NCI-H460 (cell line): ENCODE measurements at regions not wholly inside any gene's neighbourhood (a gene's known extent, or its start where the extent isn't known, plus 50 kb on each side); places are given as distances from the start of the nearest gene placed in this dataset.
"Not testable (repeated sequence)": the region's sequence is repeated elsewhere in the genome, so short reads cannot be mapped to it uniquely, and the experiment has no call there.

Experiments used
- DNase-seq: peaks from one replicate; pipeline ENCODE4 v3.0.0-alpha.2; 2016; ENCODE audit warnings: low read depth; ENCODE audit errors: extremely low read depth

- DNase-seq, result no peak
Measured at GRCh38 chr3:174536319-174536718, 322.8 kb upstream of the NAALADL2 start.

GRCh38 chr3:174538151-174538550 lies 321.0 kb upstream of the NAALADL2 start:
- no peak for DNase-seq

DNA sequence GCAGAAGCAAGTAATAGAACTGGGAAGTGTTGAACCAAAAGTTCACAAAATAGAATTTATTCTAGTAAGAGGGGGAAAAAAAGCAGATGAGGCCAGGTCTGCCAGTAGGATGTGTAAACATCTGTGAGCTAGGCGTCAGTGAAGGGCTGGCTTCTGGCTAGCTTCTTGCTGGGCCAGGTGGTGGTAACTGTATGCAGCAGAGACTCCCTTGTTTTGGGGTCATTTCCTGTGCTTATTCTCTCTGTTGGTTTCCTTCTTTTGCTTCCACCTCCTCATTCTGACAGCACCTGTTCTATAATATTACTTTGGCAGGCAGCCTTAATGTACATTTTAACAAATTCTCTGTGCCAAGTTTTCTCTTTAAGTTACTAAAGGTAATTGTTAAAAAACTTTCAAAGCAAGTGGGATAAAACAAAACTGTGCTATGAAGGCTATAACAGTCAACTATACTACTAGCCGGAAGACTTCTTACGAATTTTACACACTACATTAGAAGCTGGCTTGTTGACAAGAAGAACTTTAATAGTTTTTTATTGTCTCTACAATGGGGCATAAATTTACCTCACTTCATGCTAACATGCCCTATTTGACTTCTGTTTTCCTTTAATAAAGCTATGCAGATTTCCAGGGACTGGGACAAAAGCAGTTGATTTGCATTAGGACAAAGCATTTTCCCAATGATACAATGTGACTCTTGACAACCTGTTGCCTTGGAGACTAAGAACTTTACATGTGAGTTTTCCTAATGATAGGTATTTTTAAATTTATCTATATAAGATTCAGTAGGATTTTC lies 318.8 kb upstream of the NAALADL2 start:
- no peak for DNase-seq

DNA sequence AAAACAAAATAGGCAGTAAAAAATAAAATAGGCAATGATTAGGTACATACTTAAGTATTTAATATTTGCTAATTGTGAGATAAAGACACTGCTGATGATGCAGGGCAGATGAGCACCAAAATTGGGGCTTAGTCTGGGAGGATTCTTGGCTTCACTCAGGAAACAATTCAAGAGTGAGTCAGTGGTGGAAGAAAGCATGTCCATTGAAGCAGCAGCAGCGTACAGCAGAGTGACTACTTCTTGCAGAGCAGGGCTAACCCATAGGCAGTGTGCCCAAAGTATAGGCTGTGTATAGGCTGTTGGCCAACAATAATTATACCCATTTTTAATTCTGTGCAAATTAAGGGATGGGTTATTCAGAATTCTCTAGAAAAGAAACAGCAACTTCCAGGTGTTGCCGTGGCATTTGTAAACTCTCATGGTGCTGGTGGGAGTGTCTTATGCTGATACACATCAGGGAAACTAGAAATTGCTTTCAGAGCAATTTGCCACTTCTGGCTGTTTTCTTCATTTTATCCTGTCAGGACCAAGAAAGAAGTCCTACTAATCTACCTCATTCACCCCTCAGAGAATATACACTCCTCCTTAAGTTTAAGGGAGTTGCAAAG lies 317.3 kb upstream of the NAALADL2 start:
- DNase-seq, result no peak

DNA sequence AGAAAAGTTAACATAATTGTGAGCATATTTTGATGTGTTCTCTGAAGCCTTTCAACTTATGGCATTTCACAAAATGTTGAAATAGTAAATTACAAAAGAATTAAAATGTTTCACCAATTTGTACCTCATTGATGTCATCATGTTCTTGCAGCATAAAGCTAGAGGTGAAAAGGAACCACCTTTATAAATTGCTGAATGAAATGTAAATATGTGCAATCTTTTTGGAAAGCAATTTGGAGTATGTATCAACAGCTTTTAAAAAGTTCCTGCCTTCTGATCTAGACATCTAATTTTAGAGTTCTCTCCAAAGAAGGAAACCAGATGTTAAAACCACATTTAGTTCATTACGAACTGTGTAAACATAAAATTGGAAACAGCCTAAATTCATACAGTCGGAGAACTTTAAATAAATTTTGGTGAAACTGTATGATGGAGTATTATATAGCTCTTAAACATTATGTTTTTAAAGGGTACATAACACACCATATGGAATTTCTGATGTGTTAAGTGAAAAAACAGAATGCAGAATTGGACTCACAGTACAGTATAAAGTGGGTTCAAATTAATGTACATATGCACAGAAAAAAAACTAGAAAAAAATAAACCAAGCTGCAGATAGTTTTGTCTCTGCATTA lies 311.2 kb upstream of the NAALADL2 start:
- no peak for DNase-seq

DNA sequence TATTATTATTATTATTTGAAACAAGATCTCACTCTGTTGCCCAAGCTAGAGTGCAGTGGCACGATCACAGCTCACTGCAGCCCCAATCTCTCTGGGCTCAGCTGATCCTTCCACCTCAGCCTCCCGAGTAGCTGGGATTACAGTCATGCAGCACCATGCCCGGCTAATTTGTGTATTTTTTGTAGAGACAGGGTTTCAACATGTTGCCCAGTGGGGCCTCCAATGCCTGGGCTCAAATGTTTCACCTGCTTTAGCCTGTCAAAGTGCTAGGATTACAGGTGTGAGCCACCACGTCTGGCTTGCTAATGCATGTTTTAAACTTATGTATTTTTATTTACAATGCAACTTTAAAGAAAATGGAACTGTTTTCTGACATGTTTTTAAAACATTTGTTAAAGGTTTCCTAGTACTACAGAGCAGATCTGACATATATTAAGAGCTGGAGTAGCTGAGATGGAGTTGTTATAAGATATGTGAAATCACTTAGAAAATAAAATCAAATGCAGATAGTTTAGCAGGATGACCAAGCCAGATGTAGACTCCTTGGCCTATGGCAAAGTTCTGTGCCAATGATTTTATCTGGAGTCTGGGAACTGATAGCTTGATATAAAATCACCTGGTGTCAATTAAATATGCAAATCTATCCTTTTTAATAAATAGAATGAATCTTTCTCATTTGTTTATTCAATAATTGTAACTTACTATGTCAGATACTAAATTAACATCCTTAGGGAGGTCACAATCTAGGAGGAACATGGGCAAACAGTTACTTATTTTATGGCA lies 310.1 kb upstream of the NAALADL2 start:
- no peak for DNase-seq

GRCh38 chr3:174581558-174581957 lies 277.6 kb upstream of the NAALADL2 start:
- no peak for DNase-seq

DNA sequence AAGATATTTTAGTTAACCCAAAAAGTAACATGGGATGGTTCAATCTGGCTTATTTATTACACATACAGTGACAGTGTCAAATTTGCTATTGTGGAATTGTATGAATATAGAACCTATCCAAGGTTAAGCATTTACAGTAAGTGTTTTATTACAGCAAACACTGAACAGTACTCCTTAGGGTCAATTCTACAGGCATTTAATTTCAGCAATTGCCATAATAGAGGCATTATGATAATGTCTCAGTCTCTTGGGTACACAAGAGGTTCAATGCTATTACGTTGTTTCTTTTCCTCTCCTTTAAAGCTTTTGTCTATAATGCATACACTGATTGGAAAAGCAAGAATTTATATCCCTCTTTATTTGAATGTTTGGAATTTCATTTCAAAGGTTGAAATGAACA lies 275.7 kb upstream of the NAALADL2 start:
- DNase-seq, result no peak

GRCh38 chr3:174587137-174587536 lies 272.0 kb upstream of the NAALADL2 start:
- DNase-seq, result not testable (repeated sequence)

DNA sequence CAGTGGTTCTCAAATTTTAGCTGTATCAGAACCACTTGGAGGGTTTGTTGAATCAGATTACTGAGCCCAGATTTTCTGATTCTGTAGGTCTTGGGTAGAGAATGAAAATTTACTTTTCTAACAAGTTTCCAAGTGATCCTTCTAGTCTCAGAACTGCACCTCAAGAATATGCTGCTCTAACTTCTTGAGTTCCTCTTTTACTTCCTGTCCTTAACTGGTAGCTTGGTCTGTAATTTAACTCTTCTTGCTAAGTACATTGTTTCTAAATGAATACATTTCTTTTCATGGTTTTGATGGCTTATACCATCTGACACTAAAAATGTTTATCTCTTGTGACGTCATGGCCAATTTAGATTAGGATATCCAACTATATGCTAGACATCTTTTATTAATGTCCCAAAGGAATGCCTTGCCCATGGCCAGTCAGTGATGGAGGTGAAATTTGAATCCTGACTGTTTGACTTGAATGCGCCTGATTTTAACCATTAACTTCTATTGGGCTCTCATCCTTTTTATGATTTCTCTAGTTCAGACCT lies 262.6 kb upstream of the NAALADL2 start:
- DNase-seq, result no peak

- DNase-seq, result no peak
Measured at GRCh38 chr3:174598885-174599439, 260.2 kb upstream of the NAALADL2 start.

DNA sequence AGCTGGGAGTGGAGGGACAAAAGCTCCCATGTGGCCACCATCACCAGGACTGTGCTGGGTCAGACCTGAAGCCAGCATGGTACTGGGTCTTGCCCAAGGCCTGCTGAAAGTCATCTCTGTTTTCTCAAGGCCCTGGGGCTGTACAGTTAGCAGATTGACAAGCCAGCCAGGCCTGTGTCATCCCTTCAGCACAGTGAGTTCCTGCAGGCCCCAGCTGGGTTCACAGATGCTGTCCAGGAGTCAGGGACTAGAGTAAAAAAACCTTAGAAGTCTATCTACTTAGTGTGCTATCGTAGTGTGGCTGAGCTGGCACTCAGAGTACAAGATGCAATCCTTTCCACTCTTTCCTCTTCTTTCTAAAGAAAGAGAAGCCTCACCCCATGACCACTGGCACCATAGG lies 246.0 kb upstream of the NAALADL2 start:
- DNase-seq, result no peak

DNA sequence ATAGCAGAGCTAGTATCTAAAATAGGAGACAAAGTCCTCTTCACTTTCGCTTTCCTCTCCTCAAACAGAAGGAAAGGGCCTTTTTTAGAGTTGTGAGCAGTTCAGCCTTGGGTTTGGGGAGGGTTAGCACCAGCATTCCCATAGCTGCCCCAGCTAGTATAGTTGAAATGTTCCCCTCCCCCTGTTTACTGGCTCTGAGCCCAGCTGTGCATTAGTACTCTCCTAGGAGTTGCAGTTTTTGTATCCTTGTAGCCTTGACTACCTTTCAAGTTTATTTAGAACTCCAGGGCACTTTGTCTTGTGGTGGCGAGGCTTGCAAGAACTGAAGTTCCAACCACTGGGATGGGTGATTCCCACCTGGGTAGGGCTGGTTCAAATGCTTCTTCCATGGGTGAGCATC lies 245.1 kb upstream of the NAALADL2 start:
- DNase-seq, result no peak

DNA sequence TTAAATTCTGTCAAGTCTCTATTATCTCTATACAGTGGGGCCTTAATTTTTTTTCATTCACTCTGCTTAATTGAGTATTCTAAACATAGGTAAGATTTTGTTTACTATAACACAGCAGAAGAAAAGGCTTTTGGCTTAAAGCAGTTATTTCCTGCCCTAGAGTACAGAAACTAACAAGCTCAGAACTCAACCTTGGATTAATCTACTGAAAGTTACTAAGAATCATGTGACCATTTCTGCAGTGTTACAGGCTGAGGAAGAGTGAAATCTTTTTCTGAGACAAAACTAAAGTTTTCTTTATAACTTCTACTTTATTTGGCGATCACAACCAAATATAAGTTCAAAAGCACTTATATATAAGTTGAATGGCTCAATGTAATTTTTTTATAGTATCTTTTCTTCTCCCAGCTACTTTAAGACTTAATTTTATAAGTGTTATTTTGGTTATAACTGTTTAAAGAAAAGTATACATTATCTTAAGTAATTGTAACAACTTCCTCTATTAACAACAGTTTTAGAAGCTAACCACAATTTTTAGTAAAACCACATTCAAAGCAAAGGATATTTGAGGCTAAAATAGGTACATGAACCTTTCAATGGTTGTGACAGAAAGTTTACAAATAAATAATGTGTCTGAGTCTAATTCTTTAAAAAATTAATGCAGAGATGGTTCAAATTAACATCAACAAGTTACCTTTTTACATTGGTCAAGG lies 240.6 kb upstream of the NAALADL2 start:
- DNase-seq, result no peak

DNA sequence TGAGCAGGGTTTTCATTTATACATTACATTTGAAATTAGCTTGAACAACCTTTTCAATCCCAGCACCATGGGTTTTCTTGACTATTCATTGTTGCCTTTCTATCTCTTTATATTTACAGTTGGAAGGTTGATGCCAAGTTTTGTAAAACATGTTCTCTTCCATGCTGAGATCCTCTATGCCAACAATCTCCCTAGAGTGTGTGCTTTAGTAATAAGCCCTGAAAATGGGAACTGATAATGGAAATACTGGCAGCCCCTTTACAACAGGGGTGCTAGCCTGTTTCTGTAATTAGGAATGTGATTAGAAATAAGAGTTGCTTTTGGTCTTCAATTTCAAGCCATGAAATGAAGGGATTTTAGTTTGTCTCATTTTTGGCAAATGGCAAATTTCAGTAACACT lies 239.9 kb upstream of the NAALADL2 start:
- DNase-seq, result no peak

- no peak for DNase-seq
Measured at GRCh38 chr3:174620138-174620537, 239.0 kb upstream of the NAALADL2 start.

GRCh38 chr3:174620855-174621472 lies 238.2 kb upstream of the NAALADL2 start:
- no peak for DNase-seq

- DNase-seq, result no peak
Measured at GRCh38 chr3:174633342-174633741, 225.8 kb upstream of the NAALADL2 start.

DNA sequence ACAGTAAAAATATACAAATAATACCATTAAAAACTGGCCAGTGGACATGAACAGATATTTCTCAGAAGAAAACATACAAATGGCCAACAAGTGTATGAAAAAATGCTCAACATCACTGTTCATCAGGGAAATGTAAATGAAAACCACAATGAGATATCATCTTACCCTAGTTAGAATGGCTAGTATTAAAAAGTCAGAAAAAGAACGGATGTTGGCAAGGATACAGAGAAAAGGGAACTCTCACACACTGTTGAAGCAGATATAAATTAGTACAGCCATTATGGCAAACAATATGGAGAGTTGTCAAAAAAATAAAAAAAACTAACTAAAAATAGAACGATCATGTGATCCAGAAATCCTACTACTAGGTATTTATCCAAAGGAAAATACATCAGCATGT lies 222.7 kb upstream of the NAALADL2 start:
- DNase-seq, result no peak

GRCh38 chr3:174639406-174639805 lies 219.7 kb upstream of the NAALADL2 start:
- no peak for DNase-seq
